GM21737 (cell line): ENCODE measurements at regions not wholly inside any gene's neighbourhood (a gene's known extent, or its start where the extent isn't known, plus 50 kb on each side); places are given as distances from the start of the nearest gene placed in this dataset.

ENCODE experiments used
- ATAC-seq: cut with Tn5 transposase; IDR thresholded peaks from one replicate; pipeline ENCODE4 v1.9.1; 2021; ENCODE audit warnings: mild to moderate bottlenecking, moderate library complexity; ENCODE audit not compliant: unreplicated experiment

GRCh38 chr10:61108915-61109314 is 164.9 kb upstream of the RHOBTB1 start:
- no peak for ATAC-seq

DNA sequence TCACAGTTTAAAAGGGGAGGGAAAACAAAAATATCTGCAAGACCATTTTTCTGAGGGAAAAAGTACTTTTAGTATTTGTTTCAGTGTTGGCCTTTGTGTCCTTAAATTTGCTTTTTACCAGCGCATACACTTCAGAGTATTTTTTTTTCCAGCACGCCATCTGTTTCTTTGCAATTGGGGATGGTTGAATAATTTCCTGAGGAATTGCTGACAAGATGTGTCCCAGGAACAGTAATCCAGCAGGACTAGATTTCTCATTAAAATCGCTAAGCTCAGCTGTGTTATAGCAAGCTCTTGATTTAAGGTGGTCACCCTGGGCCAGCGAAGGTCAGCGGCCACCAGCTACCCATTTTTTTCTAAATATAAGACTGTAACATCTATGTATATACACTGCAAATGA is 156.9 kb upstream of the RHOBTB1 start:
- ATAC-seq = no peak

DNA sequence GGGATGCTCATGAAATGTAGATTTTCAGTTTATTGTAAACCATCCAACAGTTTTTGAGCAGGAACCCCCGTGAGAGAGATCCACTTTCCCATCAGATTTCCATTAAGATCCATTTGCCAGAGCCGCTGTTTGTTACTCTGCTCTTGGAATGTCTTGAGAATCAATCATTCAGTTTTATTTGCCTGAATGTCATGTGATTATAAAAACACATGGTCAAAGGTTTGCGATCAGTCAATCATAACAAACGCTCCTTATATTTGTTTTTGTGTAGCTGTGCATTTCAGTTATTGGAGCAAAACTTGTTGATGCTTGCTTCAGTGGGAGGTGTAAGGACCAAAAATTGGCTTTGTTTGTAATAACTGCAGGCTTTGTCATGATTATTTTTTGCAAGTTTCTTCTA is 155.8 kb upstream of the RHOBTB1 start:
- no peak for ATAC-seq

DNA sequence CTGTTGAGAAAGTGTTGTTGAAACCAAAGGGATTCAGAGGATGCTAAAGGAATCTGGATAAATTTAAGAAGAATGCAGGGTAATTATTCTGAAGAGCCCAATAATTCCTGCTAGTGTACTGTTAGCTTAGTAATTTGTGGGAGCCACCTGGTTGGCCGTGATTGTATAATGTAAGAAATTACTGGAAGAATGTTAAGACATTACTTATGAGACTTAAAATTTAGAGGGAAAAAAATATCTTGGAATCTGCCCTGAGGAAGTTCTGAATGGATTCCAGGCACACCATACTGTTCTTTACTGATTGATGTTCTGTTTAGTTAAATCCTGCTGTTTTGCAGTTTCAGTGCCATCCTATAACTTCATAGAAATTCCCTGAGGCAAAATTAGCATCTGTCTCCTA is 155.0 kb upstream of the RHOBTB1 start:
- ATAC-seq = no peak

DNA sequence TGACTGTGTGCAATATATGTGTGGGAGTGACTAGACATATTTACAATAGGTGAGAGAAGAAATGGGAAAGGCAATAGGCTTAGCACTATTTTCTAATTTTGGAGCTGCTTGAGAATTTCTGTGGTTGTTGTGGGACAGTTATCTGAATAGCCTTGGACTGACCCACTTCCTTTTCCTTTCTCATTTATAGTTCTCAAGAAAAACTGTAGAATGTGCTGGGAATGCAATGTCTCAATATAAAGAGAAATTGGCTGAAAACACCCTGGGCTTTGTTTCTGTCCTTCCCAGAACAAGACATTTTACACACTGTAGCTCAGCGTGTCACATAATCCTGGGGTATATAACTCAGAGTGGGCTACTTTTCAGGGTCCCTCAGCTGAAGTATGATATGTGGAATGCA is 153.0 kb upstream of the RHOBTB1 start:
- no peak for ATAC-seq

- ATAC-seq = no peak
Observed at GRCh38 chr10:61096056-61096455, 152.1 kb upstream of the RHOBTB1 start.

DNA sequence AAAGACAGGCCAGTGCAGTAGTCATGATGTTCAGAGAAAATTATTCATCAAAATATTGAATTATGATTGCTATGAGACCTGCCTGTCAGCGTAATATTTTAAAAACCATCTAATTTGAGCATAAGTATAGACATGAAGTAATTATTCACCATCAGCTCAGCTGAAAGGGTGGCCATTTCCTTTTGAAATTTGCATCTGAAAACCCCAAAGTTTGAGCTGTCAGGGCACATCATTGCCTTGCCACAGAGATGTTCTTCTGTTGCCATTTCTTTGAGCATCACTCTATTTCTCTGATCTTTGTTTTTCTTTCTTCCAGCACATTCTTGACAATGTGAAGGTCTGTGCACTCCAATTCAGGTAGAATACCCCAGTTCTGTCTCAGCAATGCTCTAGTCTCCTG is 147.5 kb upstream of the RHOBTB1 start:
- no peak for ATAC-seq

- no peak for ATAC-seq
Observed at GRCh38 chr10:61089251-61089650, 145.3 kb upstream of the RHOBTB1 start.

DNA sequence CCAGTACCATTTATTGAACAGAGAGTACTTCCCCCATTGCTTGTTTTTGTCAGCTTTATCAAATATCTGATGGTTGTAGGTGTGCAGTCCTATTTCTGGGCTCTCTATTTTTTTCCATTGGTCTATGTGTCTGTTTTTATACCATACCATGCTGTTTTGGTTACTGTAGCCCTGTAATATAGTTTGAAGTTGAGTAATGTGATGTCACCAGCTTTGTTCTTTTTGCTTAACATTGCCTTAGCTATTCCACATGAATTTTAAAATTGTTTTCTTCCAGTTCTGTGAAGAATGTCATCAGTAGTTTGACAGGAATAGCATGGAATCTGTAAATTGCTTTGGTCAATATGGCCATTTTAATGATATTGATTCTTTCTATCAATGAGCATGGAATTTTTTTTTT is 140.5 kb upstream of the RHOBTB1 start:
- ATAC-seq = no peak

- no peak for ATAC-seq
Observed at GRCh38 chr10:61081301-61081700, 137.3 kb upstream of the RHOBTB1 start.

DNA sequence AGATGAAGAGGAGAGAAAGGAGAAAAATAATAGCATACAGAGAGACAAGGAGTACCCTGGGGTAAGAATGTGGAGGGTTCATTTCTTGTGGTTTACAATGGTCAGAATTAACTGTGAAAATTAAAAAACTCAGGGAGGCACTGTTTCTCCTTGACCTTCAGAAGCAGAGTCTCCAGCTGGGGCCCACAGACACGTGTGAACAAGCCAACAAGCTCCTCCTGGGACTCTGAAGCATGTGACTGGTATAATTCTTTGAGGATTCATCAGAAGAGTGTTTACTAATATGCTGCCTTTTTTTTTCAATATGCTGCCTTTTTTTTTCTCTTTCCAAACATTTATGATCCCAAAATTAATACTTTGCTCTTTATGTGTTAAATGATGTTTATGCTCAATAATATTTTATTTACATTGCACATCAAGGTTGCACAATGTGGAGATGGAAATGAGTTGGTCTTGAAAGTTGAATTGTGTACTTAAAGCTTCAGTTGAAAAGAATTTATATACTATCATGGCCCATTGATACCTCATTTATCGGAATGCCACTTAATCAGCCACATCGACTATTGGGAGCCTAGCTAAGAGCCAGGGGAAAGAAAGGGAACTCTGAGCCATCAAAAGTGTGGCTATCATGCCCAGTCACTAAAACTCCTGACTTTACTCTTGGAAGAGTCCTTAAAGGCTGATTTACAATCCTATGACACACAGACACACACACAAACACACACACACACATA is 134.7 kb upstream of the RHOBTB1 start:
- no peak for ATAC-seq

- no peak for ATAC-seq
Observed at GRCh38 chr10:61076572-61077114, 132.7 kb upstream of the RHOBTB1 start.

DNA sequence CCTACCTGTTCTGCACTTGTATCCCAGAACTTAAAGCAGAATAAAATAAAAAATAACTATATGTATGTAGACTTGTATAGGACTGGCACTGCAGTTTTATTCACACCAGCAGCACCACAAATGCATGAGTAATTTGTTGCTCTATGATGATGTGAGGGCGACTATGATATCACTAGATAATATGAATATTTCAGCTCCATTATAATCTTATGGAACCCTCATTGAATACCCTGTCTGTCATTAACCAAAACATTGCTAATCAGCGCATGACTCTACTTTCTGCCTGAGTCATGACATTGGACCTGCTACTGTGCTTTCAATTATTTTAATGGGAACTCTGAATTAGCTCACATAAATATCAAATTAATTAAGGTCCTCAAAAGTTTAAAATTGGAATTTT is 129.4 kb upstream of the RHOBTB1 start:
- ATAC-seq = no peak

DNA sequence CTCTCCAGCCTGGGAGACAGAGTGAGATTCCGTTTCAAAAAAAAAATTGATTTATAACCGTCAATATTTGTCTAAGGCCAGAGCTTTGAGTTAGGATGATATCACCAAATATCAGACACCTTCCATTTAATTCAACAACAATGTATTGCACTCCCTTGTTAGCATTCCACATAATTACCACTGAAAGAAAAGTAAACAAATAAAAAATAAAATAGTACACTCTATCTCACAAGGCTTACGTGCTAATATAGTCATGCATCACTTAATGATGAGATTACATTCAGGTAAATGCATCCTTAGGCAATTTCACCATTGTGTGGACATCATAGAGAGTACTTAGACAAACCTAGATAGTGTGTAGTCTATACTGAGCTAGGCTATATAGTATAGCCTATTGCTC is 127.6 kb upstream of the RHOBTB1 start:
- no peak for ATAC-seq

- no peak for ATAC-seq
Observed at GRCh38 chr10:61068471-61068870, 124.5 kb upstream of the RHOBTB1 start.

DNA sequence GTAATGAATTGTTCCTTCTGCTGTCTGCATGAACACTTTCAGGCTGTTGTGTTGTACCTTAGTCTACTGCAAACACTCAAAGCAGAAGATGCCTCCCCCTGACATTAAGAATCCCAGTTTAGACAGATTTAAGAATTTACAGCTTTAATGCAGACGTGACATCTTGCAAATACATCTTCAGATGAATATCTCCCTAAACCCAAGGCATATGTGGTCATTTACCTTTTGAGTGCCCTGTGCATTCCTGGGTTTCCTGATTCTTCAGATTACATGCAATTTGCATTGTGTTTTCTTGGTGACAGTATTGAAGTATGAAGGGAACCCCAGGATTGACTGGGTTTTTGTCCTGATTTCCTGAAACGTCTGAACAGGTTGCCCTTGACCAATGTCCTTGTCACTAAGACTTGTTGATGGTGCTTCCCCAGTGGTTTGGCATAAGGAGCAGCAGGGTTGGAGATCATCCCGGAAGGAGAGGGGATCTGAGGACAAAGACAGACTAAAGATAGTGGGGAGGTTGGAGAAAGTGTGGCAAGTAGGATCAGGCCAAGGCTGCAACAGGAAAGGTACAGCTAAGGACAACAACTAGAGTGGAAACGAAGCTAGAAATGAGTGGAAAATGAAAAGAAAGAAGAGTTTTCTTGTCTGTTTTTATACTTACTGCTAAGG is 123.8 kb upstream of the RHOBTB1 start:
- ATAC-seq = no peak

- no peak for ATAC-seq
Observed at GRCh38 chr10:61066661-61067344, 122.8 kb upstream of the RHOBTB1 start.

DNA sequence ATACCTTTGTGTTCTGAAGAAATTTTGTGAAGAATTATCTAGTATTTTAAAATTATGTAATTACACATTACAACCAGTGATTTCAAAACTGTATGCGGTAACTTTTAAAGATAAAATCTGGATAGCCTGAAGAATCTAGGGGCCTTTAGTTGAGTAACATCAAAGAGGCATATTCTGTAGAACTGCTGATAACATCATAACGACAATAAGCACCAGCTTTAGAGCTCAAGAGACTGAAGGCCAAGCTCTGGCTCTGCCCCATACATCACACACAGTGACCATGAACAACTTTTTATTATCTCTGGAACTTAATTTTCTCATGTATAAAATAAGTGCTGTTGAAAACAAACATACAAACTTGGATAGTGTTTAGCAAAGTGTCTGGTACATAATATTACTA is 121.1 kb upstream of the RHOBTB1 start:
- no peak for ATAC-seq

DNA sequence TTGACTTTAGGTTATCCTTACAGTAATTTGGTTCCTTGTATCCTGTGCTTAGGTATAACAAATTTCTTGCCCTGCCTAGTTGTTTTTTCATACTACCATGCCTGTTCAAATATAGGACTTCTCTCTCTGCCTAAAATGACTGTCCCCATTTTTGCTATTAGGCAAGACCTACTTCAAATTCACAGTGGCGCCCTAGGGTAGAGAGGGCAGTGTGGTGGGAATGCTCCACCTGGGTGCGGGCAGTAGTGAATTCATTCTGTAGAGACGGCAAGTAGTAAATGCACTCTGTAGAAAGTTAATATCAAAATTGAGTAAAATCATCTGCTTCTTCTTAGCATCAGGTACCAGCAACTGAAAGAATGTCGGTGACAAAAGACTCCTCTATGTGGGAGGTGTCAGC is 120.4 kb upstream of the RHOBTB1 start:
- ATAC-seq = no peak

- ATAC-seq = no peak
Observed at GRCh38 chr10:61063901-61064300, 119.9 kb upstream of the RHOBTB1 start.

DNA sequence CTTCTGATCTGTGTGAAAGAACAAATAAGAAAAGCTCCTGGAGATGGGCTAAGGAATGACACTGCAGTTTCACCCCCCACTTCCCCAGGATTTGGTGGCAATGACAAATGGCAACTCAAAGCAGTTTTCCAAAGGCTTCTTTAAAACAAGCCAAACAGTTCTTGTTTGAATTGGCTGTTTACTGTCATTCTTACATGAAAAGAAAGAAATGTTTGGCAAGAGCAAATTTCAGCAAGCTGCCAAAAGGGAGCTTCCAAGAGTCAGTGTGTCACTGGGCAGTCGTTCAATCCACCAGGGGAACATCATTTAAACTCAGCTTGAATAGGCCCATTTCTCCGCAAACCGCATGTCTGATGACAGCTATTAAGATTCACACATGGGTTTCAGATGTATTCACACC is 119.0 kb upstream of the RHOBTB1 start:
- no peak for ATAC-seq

GRCh38 chr10:61061923-61062504 is 118.0 kb upstream of the RHOBTB1 start:
- ATAC-seq = no peak
